ENCODE measurements at regions not wholly inside any gene's neighbourhood (a gene's known extent, or its start where the extent isn't known, plus 50 kb on each side); places are given as distances from the start of the nearest gene placed in this dataset.

DNA sequence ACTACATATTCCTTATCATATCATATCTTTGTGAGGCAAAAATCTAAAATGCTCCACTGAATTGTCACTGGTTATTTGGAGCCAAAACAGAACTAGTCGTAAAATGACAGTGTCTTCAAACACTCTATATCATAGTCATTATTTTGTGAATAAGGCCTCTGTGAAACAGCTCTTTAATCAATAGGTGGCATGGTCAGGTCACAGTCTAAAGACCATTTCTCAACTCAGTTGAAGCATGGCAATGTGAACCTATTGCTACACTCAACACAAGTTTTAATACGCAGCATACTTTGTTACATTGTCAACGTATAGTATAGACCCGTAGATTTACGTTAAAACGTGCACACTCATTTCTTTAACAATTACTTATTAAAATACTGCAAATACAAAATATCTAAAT is 131.3 kb upstream of the PCDH20 start:
- TF ChIP-seq, protein P1, sequence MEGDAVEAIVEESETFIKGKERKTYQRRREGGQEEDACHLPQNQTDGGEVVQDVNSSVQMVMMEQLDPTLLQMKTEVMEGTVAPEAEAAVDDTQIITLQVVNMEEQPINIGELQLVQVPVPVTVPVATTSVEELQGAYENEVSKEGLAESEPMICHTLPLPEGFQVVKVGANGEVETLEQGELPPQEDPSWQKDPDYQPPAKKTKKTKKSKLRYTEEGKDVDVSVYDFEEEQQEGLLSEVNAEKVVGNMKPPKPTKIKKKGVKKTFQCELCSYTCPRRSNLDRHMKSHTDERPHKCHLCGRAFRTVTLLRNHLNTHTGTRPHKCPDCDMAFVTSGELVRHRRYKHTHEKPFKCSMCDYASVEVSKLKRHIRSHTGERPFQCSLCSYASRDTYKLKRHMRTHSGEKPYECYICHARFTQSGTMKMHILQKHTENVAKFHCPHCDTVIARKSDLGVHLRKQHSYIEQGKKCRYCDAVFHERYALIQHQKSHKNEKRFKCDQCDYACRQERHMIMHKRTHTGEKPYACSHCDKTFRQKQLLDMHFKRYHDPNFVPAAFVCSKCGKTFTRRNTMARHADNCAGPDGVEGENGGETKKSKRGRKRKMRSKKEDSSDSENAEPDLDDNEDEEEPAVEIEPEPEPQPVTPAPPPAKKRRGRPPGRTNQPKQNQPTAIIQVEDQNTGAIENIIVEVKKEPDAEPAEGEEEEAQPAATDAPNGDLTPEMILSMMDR (IDR thresholded peaks at IDR 0.05): no peak
- no peak for TF ChIP-seq ZFX (IDR thresholded peaks at IDR 0.05; ENCODE audit: borderline replicate concordance)

Measured in 22Rv1 (cell line).